ENCODE measurements at regions not wholly inside any gene's neighbourhood (a gene's known extent, or its start where the extent isn't known, plus 50 kb on each side); places are given as distances from the start of the nearest gene placed in this dataset.

- Histone ChIP-seq H3K4me2 (no peak overlapping the region), H3K4me1 (no peaks in the 10 kb centered on the region), H3K27ac (no peak overlapping the region), H3K4me3 (no peak overlapping the region), H3K9me3 (no peaks in the 10 kb centered on the region)
- ChIA-PET CTCF (no interaction called here), POLR2A (no interaction called here)
- ATAC-seq = no peak
- no peak for DNase-seq (ENCODE audit: low read depth in 1 of 2, low spot score in 1 of 2)
- TF ChIP-seq MAFK (IDR thresholded peaks at IDR 0.05; ENCODE audit: partially characterized antibody) = no peak
- no peak for TF ChIP-seq PBX3 (IDR thresholded peaks at IDR 0.05)
- TF ChIP-seq ELK1 (IDR thresholded peaks at IDR 0.05; ENCODE audit: low read depth, low read length) = no peak
- TF ChIP-seq CHD2 (IDR thresholded peaks at IDR 0.05; ENCODE audit: low read length, partially characterized antibody) = no peak
- no peak for TF ChIP-seq JUNB (IDR thresholded peaks at IDR 0.05)
- TF ChIP-seq, protein P1, sequence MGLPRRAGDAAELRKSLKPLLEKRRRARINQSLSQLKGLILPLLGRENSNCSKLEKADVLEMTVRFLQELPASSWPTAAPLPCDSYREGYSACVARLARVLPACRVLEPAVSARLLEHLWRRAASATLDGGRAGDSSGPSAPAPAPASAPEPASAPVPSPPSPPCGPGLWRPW (IDR thresholded peaks at IDR 0.05) = no peak
- no peak for TF ChIP-seq KDM5A (IDR thresholded peaks at IDR 0.05)
- no peak for TF ChIP-seq TP53 (CRISPR knock-in tag; IDR thresholded peaks at IDR 0.05)
- no peak for TF ChIP-seq BHLHE40 (IDR thresholded peaks at IDR 0.05; ENCODE audit: low read depth, low read length)
- no peak for TF ChIP-seq ZSCAN20 (CRISPR knock-in tag; IDR thresholded peaks at IDR 0.05)
- no peak for TF ChIP-seq FOSB (CRISPR knock-in tag; IDR thresholded peaks at IDR 0.05)
- no peak for TF ChIP-seq EP300 (IDR thresholded peaks at IDR 0.05)
- TF ChIP-seq NFE2L2 (conservative IDR thresholded peaks at IDR 0.05; ENCODE audit: low read length) = no peak
- TF ChIP-seq RARB (CRISPR knock-in tag; IDR thresholded peaks at IDR 0.05) = no peak
- TF ChIP-seq CBX2 (IDR thresholded peaks at IDR 0.05; ENCODE audit: borderline replicate concordance, low read depth) = no peak
- no peak for TF ChIP-seq HDAC2 (IDR thresholded peaks at IDR 0.05)
- TF ChIP-seq NPAS2 (CRISPR knock-in tag; IDR thresholded peaks at IDR 0.05; ENCODE audit: borderline replicate concordance) = no peak
- no peak for TF ChIP-seq HOXA7 (CRISPR knock-in tag; IDR thresholded peaks at IDR 0.05)
- TF ChIP-seq MAX (IDR thresholded peaks at IDR 0.05) = no peak
- TF ChIP-seq CHD4 (IDR thresholded peaks at IDR 0.05; ENCODE audit: borderline replicate concordance) = no peak
- no peak for FAIRE-seq
These were observed 275.1 kb downstream of the BRINP1 start for GRCh38 chr9:119094086-119094485.

DNA sequence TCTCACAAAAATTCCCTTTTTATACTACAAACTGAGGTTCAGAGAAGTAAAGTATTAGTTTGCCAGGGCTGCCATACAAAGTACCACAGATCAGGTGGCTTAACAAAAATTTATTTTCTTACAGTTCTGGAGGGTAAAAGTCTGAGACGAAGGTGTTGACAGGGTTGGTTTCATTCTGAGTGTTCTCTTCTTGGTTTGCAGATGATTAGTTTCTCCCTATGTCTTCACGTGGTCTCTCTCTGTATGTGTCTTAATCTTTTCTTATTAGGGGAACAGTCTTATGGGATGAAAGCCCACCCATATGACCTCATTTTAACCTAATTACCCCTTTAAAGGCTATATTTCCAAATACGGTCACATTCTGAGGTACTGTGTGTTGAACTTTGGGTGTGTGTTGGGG lies 274.2 kb downstream of the BRINP1 start:
- Histone ChIP-seq H3K4me1 (no peaks in the 10 kb centered on the region), H3K9me3 (no peaks in the 10 kb centered on the region), H3K4me3 (no peak overlapping the region), H3K4me2 (no peak overlapping the region), H3K27ac (no peak overlapping the region)
- no peak for DNase-seq (ENCODE audit: low read depth in 1 of 2, low spot score in 1 of 2)
- CTCF ChIA-PET = no interaction called here
- FAIRE-seq = no peak
- TF ChIP-seq MAZ (IDR thresholded peaks at IDR 0.05; ENCODE audit: borderline replicate concordance, low read depth, low read length) (no peak), HOXB5 (CRISPR knock-in tag; IDR thresholded peaks at IDR 0.05) (no peak), FOSL2 (IDR thresholded peaks at IDR 0.05) (no peak), FOSL2 (CRISPR knock-in tag; IDR thresholded peaks at IDR 0.05) (no peak), SREBF2 (IDR thresholded peaks at IDR 0.05) (no peak), RAD21 (conservative IDR thresholded peaks at IDR 0.05 in 1 of 2, IDR thresholded peaks at IDR 0.05 in 1 of 2) (no peak), CBX2 (IDR thresholded peaks at IDR 0.05; ENCODE audit: borderline replicate concordance, low read depth) (no peak), ATOH8 (CRISPR knock-in tag; IDR thresholded peaks at IDR 0.05; ENCODE audit: low read depth) (no peak), ZSCAN20 (CRISPR knock-in tag; IDR thresholded peaks at IDR 0.05) (no peak), ELK1 (IDR thresholded peaks at IDR 0.05; ENCODE audit: low read depth, low read length) (no peak), FOSB (CRISPR knock-in tag; IDR thresholded peaks at IDR 0.05) (no peak), NPAS2 (CRISPR knock-in tag; IDR thresholded peaks at IDR 0.05; ENCODE audit: borderline replicate concordance) (no peak), NR3C1 (IDR thresholded peaks at IDR 0.05) (no peak), HEYL (CRISPR knock-in tag; IDR thresholded peaks at IDR 0.05) (no peak), POLR2A (IDR thresholded peaks at IDR 0.05; ENCODE audit: low read length) (no peak), CBX8 (IDR thresholded peaks at IDR 0.05) (no peak), BHLHE40 (IDR thresholded peaks at IDR 0.05; ENCODE audit: low read depth, low read length) (no peak), HDAC2 (IDR thresholded peaks at IDR 0.05) (no peak), EHMT2 (IDR thresholded peaks at IDR 0.05; ENCODE audit: low read depth) (no peak)
- TF ChIP-seq, protein P2, sequence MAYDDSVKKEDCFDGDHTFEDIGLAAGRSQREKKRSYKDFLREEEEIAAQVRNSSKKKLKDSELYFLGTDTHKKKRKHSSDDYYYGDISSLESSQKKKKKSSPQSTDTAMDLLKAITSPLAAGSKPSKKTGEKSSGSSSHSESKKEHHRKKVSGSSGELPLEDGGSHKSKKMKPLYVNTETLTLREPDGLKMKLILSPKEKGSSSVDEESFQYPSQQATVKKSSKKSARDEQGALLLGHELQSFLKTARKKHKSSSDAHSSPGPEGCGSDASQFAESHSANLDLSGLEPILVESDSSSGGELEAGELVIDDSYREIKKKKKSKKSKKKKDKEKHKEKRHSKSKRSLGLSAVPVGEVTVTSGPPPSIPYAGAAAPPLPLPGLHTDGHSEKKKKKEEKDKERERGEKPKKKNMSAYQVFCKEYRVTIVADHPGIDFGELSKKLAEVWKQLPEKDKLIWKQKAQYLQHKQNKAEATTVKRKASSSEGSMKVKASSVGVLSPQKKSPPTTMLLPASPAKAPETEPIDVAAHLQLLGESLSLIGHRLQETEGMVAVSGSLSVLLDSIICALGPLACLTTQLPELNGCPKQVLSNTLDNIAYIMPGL (CRISPR knock-in tag; IDR thresholded peaks at IDR 0.05; ENCODE audit: borderline replicate concordance) = no peak
- TF ChIP-seq, protein P3, sequence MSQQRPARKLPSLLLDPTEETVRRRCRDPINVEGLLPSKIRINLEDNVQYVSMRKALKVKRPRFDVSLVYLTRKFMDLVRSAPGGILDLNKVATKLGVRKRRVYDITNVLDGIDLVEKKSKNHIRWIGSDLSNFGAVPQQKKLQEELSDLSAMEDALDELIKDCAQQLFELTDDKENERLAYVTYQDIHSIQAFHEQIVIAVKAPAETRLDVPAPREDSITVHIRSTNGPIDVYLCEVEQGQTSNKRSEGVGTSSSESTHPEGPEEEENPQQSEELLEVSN (IDR thresholded peaks at IDR 0.05; ENCODE audit: borderline replicate concordance, low read depth) = no peak
- POLR2A ChIA-PET = no interaction called here
- WGBS (ENCODE audit: missing lambda C conversion rate) = 28% methylated on average over 3 of the region's 3 CpGs
- ATAC-seq = no peak

Measured in A549 (cell line).